ENCODE measurements at regions not wholly inside any gene's neighbourhood (a gene's known extent, or its start where the extent isn't known, plus 50 kb on each side); places are given as distances from the start of the nearest gene placed in this dataset.
"Not testable (repeated sequence)": the region's sequence is repeated elsewhere in the genome, so short reads cannot be mapped to it uniquely, and the experiment has no call there.

DNA sequence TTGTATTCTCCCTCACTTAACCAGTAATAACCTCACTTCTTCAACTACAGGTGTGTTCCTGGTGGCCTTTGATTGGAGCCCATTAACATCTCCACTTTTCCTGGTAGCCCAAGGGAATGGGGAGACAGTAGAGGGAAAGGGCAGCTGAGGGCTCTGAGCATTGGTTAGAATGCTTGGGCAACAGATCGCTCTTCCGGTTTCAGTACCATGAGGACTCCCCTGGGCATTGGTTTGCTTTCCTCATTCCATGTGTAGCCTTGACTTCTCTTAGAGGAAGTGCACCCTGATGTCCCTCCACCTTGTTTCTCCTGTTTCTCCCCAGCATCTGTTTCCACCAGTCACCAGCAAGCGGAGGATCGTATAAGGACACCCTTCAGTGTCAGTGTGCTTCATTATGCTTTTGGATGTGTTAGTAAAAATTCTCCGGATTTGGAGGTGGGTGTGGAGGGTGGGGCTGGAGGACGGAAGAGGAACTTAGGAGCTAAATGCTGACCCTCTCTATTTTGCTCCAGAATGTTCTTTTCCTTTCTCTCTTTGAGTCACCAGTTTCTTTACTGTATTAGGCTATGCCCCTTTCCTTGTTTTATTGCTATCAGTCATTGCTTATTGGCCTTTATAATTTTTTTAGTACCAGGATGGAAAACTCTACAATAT lies 50.6 kb upstream of the ZNG1B start:
- not testable (repeated sequence) for DNase-seq (ENCODE audit: low read depth in 4 of 4, low spot score in 1 of 4)

DNA sequence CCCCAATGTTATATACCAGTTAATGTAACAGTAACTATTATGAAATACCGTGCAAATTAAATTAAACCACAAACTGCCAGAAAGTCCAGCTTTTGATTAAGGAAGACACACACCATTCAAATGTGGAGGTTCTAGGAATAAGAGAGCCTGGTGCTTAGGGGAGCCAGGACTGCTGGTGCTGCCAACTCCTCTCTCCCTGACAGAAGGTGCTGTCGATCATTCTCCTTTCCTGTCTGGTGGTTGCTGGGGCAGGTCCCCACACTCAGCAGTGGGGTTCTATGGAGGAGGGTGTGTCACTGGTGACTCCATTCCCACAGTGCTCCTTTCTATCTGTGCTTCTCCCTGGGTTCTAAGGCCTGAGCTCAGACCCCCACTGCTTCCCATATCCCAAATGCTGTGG lies 57.9 kb upstream of the ZNG1B start:
- DNase-seq (ENCODE audit: low read depth in 4 of 4, low spot score in 1 of 4) = not testable (repeated sequence)

DNA sequence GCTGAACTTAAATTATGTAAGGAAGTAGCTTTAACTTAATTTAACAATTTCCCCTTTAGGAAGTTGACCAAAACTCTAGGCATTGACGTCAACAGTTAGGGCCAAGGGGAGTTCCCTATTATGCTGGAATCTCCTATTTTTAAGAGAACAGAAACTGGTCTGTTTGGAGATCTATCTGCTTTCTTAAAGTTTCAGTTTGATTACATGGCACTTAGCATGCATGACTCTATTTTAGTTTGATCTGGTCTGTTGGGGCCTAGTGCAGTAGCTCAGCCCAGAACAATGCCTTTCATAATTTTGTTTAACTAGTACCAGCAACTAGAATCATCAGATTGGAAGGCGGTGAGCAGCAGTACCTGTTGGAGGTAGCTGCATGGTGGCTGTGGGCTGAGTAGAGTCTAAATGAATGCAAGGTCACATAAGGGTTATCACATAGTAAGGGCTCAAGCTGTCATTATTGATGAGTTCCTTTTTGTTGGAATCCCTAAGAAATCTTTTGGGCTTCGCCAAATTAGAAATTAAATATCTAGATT lies 60.5 kb upstream of the ZNG1B start:
- no peak for DNase-seq (ENCODE audit: low read depth in 4 of 4, low spot score in 1 of 4)

DNA sequence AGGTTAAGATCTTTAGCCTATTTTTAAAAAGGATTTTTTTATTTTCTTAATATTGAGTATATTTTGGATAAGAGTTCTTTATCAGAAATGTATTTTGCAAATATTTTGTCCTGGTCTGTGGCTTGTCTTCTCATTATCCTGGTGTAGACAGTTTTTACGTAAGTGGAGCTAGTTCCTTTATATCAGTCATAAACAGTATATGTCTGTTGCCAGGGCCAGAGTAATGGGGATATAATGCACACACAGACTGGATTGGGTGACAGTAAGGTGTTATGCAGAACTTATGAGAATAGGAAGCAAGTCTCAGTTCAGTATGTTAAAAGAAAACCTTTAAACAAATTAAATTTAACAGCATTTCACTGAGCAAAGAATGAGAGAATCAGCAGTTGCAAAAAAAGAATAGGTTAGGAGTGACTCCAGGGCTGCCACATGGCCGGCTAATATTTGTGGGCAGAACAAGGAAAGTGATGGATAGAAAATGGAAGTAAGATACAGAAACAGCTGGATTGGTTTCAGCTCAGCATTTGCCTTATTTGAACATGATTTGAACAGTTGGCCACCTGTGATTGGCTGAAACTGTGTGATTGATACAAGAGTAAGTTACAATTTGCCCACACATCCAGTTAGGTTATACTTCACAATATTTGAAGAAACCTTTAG lies 61.1 kb upstream of the ZNG1B start:
- no peak for DNase-seq (ENCODE audit: low read depth in 4 of 4, low spot score in 1 of 4)

DNA sequence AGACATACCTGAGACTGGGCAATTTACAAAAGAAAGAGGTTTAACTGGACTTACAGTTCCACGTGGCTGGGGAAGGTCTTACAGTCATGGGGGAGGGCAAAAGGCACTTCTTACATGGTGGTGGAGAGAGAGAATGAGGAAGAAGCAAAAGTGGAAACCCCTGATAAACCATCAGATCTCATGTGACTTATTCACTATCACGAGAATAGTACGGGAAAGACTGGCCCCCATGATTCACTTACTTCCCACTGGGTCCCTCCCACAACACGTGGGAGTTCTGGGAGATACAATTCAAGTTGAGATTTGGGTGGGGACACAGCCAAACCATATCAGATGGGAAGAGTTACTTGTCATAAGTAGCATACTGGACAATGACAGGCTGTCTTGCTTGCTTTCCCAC lies 62.6 kb upstream of the ZNG1B start:
- not testable (repeated sequence) for DNase-seq (ENCODE audit: low read depth in 4 of 4, low spot score in 1 of 4)

DNA sequence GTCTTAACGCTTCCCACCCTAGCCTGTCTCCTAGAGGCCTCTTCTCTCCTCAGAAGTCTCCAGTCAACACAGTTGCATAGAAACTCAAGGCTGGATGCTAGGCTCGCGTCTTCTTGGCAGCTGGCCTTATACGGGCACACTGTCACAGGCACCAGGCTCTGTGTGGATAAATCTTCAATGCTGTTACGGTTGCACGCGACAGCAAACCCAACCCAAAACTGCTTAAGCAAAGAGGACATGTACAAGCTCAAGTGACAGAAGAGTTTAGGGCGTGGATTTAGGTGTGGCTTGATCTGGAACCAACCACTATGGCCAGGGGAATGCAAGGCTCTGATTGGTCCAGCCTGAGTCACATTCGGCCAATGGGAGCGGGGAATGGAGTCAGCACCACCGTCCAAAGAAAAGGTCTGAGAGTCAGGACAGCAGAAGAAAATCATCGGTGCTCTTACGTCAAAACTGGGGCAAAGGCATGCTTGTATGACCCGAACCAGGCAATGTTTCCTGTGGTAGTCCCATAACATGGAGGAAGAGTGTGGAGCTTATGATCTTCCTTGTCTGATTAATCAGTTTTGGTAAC lies 65.1 kb upstream of the ZNG1B start:
- DNase-seq (ENCODE audit: low read depth in 4 of 4, low spot score in 1 of 4) = not testable (repeated sequence)

DNA sequence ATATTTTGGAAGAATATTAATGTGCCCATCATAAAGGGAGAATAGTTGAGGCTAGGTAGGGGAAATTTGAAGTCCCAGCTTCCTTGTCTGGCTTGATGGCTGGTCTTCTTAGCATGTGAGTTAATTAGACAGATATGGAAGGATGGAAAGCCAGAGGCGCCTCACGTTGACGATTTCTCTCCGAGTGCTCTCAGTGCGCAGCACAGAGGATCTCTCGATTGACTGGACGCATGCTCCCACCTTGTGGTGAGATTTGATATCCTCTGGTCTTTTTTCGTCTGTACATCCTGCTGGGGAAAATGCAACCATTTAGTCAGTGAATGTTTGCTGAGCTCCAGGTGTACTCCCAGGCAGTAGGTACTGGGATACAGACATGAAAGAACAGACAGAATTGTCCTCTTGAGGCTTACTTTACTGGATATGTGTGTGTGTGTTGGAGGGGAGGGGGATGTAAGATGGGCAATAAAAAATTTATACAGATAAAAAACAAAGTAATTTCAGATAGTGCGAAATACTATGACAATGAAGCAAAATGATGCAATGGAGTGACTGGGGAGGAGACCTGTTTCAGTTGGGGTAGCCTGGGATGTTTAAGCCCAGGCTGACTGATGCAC lies 66.9 kb upstream of the ZNG1B start:
- DNase-seq (ENCODE audit: low read depth in 4 of 4, low spot score in 1 of 4) = peak in 3 of 4 experiments; percentile 21 to 51 (median 34)

DNA sequence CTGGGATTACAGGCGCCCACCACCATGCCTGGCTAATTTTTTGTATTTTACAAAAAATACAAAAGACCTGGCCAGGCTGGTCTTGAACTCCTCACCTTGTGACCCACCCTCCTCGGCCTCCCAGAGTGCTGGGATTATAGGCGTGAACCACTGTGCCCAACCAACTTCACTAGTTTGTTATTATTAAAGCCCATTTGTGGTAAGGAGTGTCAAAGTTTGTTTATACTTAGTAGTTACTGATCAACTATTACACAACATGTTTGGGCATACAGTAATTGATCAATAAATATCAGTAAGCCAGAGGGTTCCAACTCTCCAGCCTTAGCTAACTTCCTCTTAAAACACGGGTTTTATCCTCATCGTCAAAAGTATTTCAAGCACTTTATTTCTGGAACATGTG lies 67.5 kb upstream of the ZNG1B start:
- no peak for DNase-seq (ENCODE audit: low read depth in 4 of 4, low spot score in 1 of 4)

DNA sequence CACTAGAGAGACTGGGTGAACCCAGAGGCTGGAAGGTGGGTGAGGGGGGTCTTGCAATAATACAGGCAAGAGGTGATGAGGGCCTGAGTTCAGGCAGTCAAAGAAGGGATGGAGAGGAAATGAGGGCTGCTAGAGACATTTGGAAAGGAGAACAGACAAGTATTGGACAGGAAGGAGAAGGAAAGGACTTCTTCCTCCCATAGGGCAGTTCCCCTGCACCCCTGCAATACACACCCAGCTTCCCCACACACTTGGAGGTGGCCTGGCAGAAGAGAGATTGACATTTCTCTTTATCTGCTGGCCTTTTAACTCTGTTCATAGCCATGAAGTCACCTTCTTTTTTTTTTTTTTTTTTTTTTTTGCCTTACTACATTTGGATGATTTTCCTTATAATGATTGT lies 68.9 kb upstream of the ZNG1B start:
- not testable (repeated sequence) for DNase-seq (ENCODE audit: low read depth in 4 of 4, low spot score in 1 of 4)

DNA sequence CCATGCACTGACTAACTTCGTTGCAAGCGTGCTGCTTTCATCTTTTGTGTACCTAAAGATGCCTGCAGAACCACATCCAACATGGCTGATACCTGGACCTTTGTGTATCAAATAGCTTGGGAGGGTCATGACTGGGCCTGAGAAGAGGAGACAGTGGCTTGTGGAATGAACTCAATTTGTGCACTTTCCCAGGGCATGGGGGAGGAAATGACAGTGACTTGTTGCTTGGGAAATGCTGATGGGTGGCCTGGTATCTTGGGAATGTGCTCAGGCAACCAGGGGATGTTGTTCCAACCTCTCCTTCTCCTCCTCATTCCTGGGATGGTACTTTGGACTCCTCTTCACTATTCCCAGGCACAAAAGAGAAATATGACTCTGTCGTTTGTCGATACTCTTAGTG lies 70.7 kb upstream of the ZNG1B start:
- not testable (repeated sequence) for DNase-seq (ENCODE audit: low read depth in 4 of 4, low spot score in 1 of 4)

DNA sequence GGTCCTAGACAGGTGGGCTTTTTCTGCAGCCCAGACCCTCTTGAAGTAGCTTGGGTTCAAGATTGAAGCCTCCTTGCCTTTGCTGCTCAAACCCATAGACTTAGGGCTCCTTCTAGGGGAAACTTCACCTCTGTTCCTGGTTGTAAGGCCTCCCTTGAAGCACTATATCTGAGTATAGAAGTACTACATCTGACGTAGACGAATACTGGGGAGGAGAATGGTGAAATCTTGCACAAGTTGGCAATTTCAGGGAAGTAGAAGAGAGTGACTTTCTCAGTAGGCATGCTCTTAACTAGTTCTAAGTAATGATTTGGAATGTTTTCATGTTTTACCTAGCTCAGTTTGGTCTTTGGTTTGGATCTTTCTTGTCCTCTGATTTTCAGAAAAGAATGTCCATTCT lies 71.7 kb upstream of the ZNG1B start:
- DNase-seq (ENCODE audit: low read depth in 4 of 4, low spot score in 1 of 4) = not testable (repeated sequence)

DNA sequence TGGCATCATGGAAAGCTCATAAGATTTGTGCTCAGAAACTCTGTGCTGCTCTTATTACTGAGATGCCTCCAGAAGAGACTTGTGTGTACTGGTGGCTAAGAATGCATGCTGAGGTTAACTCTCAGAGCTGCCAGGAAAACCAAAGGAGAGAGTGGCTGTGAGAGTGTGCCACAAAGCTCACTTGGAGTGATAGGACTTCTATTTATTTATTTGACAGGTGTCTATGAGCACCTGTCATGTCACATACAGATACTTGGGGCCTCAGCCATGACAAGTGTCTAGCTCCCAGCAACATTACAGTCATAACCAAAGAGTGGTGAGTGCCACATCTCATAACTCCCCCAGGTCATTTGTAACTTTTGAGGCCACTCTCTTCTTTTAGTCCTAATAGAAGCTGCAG lies 72.2 kb upstream of the ZNG1B start:
- not testable (repeated sequence) for DNase-seq (ENCODE audit: low read depth in 4 of 4, low spot score in 1 of 4)

DNA sequence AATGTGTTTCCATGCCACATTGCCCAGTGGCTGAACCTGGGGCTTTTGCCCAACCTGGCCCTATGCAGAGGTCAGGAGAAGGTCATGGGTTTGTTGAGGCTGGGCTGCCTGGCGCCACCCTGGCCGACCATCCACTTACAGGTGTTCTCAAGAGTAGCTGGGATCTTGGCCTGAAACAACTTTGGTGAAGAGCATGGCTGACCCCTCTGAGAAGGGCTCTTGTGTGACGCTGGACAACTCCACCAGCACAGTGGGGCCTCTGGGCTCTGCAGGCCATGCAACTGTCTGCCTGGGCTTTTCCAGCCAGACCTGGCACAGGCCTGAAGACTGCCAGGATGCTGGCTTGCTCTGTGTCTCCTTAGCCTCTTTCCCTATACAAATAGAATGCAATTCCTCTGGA lies 76.4 kb upstream of the ZNG1B start:
- no peak for DNase-seq (ENCODE audit: low read depth in 4 of 4, low spot score in 1 of 4)

DNA sequence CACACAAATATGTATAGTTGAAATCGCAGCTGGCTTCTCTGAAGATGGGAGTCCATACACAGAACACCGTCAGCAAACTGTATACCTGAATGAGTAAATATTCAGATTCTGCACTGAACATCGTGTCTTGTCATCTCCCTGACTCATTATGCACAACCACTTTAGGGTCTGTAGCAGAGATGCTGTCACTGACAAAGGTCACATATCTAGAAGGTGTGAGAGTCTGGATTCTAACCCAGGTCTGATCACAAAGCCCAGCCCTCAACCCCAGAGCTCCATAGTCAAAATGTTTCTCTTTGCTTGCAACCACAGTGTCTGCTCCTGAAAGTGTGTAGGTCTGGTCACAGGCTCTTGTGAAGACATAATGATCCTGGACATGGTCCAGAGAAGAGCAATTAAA lies 78.3 kb upstream of the PAX8 start:
- no peak for DNase-seq (ENCODE audit: low read depth in 4 of 4, low spot score in 1 of 4)

DNA sequence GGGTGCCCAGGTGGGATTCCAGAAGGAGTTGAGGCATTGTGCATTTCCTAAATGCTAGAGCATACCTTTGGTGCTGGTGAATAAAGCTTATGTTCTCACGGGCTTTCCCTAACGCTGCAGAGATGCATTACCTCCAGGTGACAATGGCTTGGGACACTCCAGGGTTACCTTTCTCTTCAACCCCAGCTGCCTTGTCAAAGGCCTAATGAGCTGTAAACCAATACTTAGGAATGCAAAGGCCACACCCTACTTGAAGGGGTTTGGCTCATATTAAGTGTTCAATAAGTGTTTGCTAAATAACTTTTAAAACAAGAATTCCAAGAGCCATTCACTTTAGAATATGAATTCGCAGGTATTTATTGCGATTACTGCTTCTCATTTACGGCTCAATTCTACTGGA lies 77.6 kb upstream of the PAX8 start:
- DNase-seq (ENCODE audit: low read depth in 4 of 4, low spot score in 1 of 4) = not testable (repeated sequence)

DNA sequence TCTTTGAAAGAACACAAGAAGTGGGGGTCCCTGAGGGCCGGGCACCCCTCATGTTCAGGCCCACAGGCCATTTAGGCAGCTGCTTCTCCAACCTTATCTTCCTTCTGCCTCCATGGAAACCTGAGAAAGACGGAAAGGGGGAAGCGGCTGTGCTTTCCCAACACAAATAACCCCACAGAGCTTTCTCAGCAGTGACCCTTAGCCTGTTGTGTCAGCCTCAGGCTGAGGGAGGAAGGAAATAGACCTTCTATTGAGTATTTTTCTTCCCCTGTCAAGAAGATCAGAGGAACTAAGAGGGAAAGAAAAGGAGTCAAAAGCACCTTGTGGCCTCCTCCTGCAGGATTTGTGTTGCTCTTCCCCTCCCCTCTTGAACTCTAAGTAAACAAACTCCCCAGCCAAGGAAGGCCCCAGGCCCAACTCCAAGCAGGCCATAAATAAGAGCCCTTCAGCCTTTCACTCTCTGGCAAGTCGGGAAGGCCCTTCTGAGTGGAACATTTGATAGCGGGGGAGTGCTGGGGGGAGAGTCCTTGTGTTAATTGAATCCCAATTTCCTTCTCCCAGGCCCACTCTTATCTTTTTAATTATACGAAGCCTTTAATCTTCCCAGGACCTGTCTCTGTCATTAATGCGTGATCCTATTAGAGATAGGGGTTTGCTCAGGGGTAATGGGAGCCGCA lies 76.8 kb upstream of the PAX8 start:
- DNase-seq (ENCODE audit: low read depth in 4 of 4, low spot score in 1 of 4) = not testable (repeated sequence)

DNA sequence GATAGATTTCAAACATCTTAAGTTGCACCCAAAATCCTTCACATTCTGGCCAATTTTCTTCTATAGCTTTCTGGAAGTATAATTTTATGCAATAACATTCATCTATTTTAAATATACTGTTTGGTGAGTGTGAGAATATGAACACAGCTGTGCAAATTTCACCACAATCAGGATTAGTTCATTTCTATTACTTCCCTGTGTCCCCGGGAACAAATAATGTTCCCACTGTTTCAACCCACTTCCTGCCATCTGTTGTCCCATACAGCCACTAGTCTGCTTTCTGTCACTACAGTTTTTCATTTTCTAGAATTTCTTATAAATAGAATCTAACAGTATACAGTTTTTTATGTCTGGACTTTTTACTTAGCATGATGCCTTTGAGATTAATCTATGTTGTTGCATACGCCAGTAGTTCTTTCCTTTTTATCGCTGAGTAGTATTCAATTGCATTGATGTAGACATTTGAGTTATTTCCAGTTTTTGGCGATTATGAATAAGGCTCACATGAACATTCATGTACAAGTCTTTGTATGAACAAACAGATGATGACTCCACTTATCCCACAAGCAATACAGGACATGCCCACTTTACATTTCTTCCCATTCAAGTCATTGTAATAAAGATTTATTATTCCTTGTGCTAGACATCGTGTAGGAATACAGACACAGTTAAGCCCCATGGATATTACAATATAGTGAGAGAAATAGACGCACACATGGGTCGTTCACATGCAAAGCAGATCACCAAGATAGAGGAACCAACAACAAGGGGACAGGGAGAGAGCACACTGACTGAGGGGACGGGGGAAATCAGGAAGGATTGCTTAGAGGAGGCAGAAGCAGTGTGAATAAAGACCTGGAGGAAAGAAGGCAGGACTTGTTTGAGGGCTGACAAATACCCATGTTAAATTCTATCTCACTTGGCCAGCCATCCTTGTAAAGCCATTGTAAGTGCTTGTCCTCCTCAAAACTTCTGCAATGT lies 72.9 kb upstream of the PAX8 start:
- DNase-seq (ENCODE audit: low read depth in 4 of 4, low spot score in 1 of 4) = no peak

DNA sequence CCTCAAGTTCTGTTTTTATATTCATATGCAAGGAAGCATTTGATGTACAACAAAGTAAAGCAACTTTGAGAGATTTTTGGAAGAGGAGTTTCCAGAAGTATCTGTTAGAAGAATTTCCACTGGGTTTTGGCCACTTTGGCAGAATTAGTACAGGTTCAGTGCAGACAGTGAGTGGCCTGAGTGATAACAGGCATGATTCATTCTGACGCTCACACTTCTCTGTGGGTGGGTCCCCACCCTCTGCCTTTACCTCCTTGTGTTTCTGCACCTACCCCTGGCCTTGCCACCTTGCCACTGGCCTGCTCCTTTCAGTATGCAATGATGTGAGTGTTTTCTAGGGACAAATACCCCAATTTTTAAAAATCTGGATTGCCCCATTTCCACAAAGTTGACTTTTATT lies 65.1 kb upstream of the PAX8 start:
- DNase-seq (ENCODE audit: low read depth in 4 of 4, low spot score in 1 of 4) = not testable (repeated sequence)

DNA sequence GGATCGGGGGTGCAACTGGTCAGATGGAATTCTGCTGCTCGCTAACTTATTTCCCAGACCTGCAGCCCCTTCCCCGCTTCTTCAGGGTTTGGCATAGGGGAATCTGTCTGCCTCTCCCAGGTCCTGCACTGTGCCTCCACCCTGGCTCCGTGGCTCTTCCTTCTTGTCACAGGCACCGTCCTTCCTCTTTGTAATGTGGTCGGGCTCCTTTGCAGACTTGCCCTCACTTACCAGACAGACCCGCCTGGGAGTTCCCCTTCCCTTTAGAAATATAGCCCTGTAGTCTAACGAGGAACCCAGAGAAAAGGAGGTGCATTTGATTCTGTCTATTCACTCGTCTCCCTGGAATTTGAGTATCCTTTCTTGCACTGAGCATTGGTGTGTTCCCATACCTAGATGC lies 63.9 kb upstream of the PAX8 start:
- no peak for DNase-seq (ENCODE audit: low read depth in 4 of 4, low spot score in 1 of 4)

DNA sequence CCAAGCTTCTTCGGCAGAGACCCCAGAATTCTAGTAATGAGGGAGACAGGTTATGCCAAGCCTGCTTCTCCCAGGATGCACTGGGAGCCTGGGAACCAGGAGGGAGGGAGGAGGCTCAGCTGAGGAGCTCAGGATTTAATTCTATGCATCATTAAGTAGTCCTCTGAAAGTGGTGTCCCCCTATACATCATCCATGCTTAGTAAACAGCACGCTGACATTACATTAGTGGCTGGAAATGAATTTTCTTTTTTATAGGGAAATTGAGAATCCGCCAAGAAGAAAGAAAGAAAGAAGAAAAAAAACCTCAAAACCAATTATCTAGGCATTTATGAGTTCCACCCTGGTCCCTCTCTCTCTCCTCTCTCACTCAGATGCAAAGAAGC lies 63.1 kb upstream of the PAX8 start:
- DNase-seq (ENCODE audit: low read depth in 4 of 4, low spot score in 1 of 4) = not testable (repeated sequence)

All from stimulated activated CD4-positive, alpha-beta T cell treated with anti-CD3 and anti-CD28 coated beads, Interleukin-1b, Interleukin-23, amount 100 ng/mL, for 24 hours (primary cell).